DMS79 treated with DMSO at 0.1 percent for 48 hours (cell line): ENCODE measurements at regions not wholly inside any gene's neighbourhood (a gene's known extent, or its start where the extent isn't known, plus 50 kb on each side); places are given as distances from the start of the nearest gene placed in this dataset.

Source experiments
- DNase-seq: peaks from one replicate; lab custom pipeline; 2025; lab: John Stamatoyannopoulos, UW

DNA sequence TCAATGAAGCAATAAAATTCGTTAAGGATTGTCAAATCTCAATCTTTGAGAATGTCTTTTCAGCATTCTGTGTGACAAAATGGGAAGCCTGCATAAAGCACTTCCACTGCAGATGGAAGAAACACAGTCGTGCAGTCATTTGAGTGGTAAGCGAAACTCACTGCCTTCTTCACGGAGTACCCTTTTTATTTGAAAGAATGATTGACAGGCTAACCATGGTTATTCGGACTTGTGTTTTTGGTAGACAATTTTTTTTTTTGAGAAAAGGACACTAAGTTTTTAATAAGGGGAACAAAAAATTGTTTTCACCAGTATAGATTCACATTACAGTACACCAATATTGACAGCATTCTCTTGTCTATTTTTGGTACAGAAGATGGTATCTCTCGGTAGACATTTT, 86.9 kb upstream of the MSX1 start:
- DNase-seq: no peak

DNA sequence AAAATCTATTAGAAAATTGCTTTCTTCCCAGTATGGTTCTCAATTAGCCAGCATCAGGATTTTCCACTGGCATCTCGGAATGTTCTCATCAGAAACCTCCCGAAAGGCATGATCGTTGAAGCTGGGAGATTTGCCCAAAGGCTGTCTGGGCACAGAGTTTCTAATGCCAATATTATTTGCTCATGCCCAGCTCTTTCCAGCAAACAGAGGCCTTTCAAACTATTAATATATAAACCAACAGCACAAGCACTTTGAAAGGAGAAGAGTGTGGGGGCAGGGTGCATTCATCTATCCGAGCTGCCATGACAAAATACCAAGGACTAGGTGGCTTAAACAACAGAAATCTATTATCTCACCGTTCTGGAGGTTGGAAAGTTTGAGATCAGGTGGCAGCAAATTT, 88.3 kb upstream of the MSX1 start:
- no peak for DNase-seq

DNA sequence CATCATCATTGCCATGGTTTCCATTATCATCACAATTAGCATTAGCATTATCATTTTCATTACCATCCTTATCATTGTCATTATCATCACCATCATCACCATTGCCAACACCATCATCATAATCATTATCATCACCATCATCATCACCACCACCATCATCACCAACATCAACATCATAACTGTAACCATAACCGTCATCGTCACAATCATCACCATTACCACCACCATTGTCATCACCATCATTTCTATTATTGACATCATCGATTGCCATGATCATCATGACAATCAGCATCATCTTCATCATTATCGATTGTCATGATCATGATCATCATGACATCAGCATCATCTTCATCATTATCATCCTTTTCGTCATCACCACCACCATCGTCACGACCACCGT, 88.9 kb upstream of the MSX1 start:
- DNase-seq: no peak

DNA sequence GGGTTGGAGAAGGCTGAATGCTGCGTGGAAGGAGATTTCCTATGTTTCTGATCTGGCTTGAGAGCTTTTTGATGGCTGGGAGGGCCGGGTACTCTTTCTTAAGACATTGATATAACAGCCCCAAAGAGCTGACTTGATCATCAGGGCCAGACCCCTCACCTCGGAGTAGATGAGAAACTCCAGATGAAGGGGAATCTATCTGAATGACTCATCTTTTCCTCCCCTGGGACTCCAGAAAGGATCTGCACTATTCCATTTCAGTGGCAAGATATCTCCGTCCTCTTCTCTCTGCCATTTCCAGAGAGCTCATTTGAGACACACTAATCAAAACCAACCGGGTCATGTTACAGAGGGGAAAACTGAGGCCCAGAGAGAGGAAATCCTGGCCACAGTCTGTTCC, 92.9 kb upstream of the MSX1 start:
- no peak for DNase-seq

DNA sequence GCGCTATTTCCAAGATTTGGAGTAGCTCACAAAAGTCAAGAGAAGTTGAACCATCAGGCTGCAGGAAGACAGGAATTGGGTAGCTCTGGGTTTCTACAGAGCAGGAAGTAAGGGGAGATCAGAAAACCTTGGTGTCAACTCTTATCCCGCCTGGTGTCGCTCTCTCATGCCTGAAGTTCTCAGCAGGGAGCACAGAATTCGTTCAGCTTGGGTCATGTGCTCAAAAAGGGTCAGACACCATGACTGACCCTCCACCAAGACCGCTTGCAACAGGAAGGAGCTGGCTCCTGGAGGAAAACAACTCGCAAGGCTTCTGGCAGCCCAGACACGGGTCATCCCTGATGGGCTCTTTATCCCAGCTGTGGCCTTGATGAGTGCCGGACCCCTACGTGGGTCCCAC, 93.7 kb upstream of the MSX1 start:
- DNase-seq: no peak

DNA sequence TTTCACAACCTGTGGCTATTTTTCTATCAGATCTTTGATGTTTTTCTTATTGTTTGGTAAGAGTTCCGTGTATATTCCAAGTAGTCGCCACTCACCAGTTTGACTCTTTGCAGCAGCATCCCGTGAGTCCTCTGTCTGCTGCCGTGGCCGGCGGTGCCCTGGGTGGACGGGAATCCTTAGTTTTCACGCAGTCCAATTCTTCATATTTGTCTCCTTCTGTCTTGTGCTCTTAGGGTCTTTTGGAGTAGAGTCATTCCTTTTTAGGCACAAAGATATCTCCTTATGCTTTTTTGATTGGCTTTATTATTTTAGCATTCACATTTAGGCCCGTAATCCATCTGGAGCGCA, 94.9 kb upstream of the MSX1 start:
- DNase-seq: no peak

DNA sequence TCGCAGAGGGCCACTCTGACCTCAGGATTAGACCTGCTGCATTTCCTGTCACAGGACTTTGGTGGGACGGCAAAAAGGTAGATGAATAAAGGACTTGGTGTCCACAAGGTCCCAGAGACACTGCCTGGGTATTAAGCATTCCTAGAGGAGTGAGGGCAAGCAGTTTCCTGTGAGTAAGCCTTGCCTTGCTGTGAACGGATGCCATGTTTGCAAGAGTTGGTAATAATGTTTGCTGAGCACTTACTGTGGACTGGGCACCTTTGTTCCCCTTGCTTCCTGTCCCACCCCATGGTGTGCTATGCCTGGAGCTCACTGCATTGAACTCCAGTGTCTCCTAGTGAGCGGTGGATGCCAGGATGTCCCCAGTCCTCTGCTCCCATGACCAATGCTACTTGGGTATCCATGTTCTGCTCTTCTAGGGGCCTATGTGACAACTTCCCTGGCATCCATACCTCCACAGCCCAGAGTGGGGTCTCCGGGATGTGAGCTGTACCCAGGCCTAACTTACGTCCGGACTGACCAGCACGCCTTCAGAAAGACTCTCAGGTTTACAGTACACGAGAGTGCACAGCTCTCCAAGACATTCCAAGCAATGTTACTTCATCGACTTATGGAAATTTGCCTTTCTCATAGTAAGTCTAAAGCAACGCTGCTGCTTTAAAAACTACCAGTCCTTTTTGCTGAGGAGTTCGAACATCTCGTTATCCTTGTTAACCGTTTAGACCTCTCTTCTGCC, 95.5 kb upstream of the MSX1 start:
- no peak for DNase-seq

DNA sequence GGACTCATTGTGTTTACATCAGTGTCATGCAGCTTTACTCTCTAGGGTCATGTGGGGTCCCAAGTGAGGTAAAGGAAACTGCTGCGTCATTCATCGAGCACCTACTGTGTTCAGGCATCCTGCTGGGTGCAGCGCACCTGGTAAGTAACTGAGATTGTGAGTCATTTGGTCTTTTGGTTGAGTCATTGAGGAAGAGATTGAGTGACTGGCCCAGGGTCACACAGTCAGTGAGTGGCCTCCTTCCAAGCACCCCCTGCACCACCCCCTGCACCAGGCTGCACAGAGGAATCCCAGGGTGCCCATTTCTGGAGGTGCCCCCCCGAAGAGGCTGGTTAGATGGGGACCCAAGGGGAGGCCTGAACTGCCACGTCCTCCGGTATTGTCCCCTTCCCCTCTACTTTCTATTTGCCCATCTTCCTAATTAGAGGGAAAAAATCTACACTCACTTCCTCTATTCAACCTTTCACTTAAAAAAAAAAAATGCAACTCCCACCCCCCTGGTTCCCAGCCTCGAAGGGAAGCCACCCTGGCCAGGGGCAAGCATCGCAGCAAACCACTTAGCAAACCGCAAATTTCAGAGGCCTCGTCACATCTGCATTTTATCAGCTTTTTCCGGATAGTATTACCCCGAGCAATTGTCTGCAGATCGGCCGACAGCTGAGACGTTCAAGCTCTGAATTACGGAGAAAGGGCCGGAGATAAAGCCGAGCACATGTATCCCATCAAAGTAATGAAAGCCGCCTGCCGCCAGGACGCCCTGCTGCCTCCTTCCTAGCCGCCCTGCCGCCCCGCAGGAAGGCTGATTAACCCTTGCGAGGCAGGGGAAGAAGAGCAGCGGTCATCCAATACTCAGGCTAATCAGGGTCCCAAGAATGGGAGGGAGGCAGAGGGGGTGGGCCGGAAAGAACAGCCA, 96.3 kb upstream of the MSX1 start:
- DNase-seq: no peak

DNA sequence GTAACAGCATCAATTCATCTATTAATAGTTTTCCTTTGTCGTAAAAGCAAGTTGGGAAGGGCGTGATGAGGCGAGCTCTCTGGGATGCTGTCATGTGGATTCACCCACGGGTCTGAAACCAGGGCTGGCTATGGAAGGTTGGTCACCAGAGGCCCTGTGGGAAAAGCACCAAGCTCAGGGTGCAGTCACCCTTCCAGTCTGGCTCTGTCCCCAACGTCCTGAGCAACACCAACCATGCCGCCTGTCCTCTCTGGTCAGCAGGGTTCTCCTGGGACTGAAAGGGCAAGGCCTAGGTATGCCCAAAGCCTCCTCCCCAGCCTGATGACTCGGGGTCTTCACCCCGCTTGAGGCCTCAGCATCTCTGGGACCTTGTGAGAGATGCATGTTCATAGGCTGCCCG, 97.2 kb upstream of the MSX1 start:
- no peak for DNase-seq

DNA sequence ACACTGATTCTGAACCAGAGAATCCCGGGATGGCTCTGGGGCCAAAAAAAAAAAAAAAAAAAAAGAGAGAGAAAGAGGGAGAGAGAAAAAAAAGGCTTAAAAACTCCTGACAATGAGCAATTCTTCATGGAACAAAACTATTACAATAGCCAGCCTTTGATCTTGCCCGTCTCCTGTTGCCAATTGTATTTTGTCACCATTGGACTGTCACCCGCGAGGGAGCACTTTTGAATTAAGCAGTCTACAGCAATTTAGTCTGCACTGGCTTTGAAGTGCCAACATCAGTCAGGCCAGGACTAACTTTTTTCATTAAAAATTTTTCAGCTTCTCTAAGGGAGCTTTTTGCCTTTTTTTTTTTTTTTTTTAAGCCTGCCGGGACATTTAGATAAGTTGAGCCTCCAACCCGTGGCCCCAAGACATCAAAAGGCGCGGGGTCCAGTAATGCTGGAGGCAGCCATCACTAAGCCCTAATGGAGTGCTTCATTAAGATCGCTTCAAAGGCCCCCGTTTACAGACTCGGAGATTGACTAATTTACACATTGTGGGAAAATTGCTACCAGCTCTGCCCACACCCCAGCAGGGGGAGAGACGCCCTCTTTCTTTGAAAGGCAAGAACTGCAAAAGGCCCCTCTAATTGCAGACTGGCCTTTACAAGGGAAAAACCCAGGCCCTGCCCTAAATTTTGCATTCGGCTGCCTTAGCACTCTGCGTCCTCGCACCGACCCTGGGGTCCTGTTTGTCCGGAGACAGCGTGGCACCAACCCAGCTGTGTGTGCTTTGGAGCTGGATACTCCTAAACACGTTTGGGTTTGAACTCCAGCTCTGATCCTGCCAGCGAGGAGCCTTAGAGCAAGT, 98.1 kb upstream of the MSX1 start:
- DNase-seq: no peak

DNA sequence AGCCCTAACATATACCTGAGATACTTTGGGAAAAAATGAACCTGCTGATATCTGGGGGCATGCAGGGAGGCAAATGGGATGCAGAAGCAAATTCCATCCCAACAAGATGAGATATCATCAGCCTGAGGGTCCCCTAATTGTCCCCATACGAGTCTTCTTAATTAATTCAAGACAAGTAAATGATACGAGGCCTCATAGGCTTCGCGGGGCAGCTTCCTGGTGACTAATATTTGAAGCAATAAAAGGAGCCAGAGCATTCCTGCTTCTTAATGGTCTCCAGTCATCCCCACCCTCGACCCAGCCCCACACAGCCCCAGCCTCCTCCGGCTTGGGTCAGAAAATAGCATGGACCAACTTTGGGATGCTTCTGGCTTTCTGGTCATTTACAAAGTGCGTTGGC, 99.6 kb upstream of the MSX1 start:
- no peak for DNase-seq

DNA sequence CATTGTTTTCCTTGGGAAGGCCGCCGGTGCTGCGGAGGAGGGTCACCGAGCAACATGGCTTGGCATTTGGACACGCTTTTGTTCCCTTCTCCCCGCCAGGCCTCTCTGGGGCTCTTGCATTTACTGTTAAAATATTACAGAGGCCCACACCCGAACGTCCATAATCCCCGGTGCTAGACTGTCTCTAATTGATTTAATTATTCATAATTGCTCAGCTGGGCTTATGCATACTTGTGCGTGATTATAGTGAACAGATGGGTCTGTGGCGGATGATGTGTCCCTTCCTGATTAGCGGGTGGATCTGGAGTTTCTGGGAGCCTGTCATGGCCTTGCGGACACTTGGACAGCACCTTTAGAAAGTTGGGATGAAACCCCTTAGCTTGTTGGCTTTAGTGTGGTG, 100.2 kb upstream of the MSX1 start:
- no peak for DNase-seq

DNA sequence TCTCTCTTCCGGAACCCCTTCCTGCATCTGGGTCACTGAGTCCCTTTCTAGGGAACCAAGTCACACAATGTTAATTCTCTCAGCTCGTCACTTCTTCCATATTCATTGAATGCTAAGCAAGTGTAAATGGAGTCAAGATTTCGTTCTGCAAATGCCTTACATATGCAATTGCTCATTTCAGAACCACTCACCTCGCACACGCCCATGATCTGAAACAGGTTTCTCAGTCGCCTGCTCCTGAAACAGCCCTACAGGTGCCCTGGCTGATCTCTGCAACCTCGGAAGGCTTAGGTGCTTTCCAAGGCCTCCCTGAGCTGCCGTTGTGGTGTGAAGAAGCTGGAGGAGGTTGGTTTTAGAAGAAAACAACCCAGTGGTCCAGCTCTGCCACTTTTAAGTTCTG, 100.8 kb upstream of the MSX1 start:
- no peak for DNase-seq

DNA sequence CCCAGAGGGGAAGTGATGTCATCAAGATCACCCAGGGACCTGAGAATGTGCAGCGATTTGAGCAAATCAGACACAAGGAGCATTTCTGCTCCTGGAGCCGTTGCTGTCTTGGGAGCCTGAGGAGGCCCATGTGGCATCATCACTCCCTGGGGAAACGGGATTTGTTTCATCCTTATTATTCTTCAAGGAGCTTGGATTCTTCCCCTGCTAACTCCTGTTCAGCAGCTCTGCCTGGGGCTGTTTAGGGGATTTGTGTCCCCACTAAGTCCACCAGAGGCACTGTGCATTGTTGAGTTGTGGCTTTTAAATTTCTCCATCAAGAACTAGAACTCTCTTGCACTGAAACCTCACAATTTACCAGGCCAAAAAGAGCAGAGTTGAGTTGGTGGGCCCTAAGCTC, 104.2 kb upstream of the MSX1 start:
- no peak for DNase-seq

DNA sequence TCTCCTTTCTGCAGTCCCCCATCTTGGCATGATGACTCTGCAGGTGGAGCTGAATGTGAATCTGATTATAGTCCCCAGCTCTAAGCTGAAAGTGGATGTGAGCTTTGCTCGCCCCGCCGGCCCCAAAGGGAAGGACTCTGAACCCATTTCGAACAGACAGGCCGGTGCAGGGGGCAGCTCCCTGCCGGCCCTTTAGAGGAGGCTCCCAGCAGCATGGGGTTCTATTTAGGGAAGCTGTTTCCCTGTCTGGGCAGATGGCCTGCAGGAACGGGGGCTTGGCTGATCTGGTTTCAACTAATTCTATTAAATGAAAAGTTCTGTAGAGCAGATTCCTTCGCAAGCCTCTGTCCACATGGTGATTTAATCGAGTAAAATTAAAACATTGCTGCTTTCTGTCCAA, 104.8 kb upstream of the MSX1 start:
- DNase-seq: no peak

DNA sequence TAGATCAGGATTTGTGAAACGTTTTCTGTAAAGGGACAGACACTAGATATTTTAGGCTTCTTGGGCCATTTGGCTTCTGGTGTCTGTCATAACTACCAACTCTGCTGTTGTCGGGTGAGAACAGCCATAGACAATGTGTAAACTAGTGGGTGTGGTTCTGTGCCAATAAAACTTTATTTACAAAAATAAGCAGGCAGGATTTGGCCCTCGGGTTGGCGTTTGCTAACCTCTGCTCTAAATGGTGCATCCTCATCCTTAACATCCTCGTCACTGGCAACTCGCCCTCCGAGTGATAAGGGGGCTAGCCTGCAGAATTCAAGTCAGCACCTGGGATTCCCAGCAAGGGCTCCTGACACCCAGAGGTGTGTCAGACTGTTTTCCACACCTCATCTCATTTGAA, 105.8 kb upstream of the MSX1 start:
- no peak for DNase-seq

DNA sequence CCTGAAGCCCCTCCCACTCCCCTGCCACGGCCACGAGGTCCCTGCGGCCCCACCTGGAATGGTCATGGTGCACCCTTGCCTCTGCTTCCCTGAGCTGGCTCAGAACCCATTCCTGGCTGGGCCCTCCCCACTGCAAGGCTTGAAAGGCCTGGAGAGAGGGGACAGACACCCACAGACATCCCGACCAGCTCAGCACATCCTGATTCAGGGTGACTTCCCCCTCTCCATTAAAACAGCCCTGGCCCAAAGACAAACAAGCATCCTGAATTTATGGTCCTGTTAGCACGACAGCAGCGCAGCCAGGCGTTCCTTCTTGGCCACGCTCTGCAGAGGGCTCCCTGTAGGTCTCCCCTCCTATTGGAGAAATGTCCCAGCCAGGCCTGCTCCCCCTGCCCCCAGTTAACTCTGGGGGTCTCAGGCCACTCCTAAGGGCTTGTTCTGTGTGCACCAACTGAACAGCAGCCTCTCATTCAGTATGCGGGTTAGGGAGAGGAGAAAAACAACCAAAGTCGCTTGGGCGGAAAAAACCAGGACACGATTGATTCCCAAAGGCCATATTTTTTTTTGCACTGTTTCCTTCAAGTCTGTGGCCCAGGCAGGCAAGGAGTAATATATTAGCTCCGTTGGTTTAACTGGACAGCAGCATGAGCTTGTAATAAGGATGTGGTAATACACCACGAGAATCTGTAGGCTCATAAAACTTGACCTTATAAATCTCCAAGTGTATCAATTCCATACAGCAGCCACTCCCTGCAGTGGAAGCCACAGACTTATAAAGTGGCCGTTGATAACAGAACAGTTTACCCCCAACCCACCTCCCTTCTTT, 106.7 kb upstream of the MSX1 start:
- no peak for DNase-seq

DNA sequence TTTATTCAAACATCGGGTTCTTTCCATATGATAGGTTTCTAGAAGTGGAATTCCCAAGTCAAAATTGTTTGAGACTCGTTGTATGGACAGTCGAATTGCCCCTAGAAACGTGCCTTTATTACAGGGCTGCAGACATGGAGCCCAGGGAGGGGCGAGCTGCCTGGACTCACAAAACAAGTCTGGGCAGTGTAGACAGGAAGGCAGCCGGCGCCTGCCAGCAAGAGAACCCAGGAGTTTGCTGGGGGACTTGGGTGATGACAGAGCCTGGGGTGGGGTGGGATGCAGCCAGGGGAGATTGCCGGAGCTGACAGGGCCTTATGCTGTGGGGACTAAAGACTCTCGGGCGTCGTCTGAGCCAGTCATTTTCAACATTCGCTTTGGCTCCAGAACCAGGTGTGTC, 107.4 kb upstream of the MSX1 start:
- no peak for DNase-seq

DNA sequence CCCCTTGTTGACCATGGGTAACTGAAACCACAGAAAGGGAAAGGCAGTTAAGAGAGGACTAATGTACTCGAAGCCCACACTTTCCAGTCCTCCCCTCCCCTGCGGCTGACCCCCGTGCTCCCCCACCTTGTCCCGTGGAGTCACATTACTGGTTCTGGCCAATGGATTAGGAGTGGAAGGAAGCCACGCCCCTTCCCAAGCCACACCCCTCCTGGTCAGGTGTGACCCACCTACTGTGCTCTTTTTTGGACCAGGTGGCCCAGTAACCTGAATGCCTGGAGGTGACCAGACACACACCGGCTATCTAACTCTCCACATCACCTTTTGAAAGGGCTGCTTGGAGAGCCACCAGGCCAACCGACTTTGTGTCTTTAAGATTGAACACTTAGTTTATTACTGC, 109.3 kb upstream of the MSX1 start:
- no peak for DNase-seq

DNA sequence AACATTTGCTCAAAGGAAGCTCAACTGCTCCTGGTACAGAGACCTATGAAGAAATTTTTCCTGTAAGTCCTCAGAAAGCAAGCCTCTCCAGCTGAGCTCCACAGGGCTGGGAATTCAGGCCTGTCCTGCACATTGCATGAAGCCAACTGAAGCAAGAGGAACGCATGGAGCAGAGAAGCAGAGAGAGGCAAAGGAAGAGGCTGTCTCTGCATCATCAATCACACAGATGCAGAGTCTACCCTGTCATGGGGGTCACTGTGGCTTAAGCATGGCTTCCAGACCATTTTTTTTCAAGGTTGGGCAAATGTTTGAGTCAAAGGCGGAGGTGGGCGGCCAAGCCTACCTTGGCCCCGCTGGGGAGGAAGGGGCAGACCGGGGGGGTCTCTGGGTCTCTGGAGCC, 110.3 kb upstream of the MSX1 start:
- no peak for DNase-seq

DNA sequence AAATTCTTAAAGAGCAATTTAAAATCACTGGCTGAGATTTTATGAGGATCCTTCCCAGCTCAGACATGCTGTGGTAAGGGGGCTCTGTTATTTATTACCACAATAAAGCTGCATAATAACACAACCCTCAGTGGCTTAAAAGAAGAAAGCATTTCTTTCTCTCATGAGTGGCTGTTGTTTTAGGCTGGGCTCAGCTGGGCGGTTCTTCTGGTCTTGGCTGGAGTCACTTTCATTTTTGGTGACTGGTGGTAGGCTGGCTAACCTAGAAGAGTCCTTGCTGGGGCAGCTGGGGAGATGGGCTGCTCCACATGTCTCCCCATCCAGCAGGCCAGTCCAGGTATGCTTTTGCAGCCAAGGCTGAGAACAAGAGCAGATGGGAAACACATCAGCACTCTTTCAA, 113.0 kb upstream of the MSX1 start:
- no peak for DNase-seq

DNA sequence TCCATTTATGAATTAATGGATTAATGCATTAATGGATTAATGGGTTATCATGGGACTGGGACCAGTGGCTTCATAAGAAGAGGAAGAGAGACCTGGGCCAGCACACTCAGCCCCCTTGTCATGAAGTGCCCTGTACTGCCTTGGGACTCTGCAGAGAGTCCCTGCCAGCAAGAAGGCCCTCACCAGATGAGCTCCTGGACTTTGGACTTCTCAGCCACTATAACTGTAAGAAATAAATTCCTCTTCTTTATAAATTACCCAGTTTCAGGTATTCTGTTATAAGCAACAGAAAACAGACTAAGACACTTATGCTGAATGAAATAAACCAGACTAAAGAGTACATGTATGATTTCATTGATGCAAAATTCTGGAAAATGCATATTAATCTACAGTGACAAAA, 119.4 kb upstream of the MSX1 start:
- no peak for DNase-seq
